ENCODE measurements at regions not wholly inside any gene's neighbourhood (a gene's known extent, or its start where the extent isn't known, plus 50 kb on each side); places are given as distances from the start of the nearest gene placed in this dataset.
"Not testable (repeated sequence)": the region's sequence is repeated elsewhere in the genome, so short reads cannot be mapped to it uniquely, and the experiment has no call there.

GRCh38 chr5:135171336-135171735, 137.3 kb upstream of the PITX1 start:
- no peak for ATAC-seq
- DNase-seq, result no peak
- intact Hi-C loops (cut with DNase I), result no loop called here

GRCh38 chr5:135170500-135170899, 136.5 kb upstream of the PITX1 start:
- intact Hi-C loops (cut with DNase I), result no loop called here
- ATAC-seq, result no peak
- no peak for DNase-seq

- DNase-seq (no peak), ATAC-seq (no peak)
Observed at GRCh38 chr5:135169753-135170152, 135.7 kb upstream of the PITX1 start.

GRCh38 chr5:135167634-135168033, 133.6 kb upstream of the PITX1 start:
- ATAC-seq, result no peak
- intact Hi-C loops (cut with DNase I), result no loop called here
- DNase-seq, result no peak

More at GRCh38 chr5:135169753-135170152, 135.7 kb upstream of the PITX1 start:
- intact Hi-C loops (cut with DNase I), result no loop called here

GRCh38 chr5:135164873-135165614, 131.0 kb upstream of the PITX1 start:
- DNase-seq; intact Hi-C loops (cut with DNase I); ATAC-seq: not testable (repeated sequence)

- DNase-seq, result no peak
- no peak for ATAC-seq
- intact Hi-C loops (cut with DNase I), result no loop called here
Observed at GRCh38 chr5:135163964-135164363, 129.9 kb upstream of the PITX1 start.

- ATAC-seq (no peak), DNase-seq (no peak)
- intact Hi-C loops (cut with DNase I), result no loop called here
Observed at GRCh38 chr5:135163391-135163790, 129.4 kb upstream of the PITX1 start.

- no peak for ATAC-seq
- intact Hi-C loops (cut with DNase I), result no loop called here
- DNase-seq, result no peak
Observed at GRCh38 chr5:135162661-135163265, 128.7 kb upstream of the PITX1 start.

GRCh38 chr5:135161221-135161620, 127.2 kb upstream of the PITX1 start:
- DNase-seq (no peak), ATAC-seq (no peak)
- intact Hi-C loops (cut with DNase I), result no loop called here

GRCh38 chr5:135160036-135160675, 126.1 kb upstream of the PITX1 start:
- intact Hi-C loops (cut with DNase I), result no loop called here

GRCh38 chr5:135159626-135160025, 125.6 kb upstream of the PITX1 start:
- DNase-seq (no peak), ATAC-seq (no peak)
- intact Hi-C loops (cut with DNase I), result no loop called here

More at GRCh38 chr5:135160036-135160675, 126.1 kb upstream of the PITX1 start:
- ATAC-seq, result no peak
- DNase-seq, result no peak

- no peak for ATAC-seq
- DNase-seq, result no peak
- intact Hi-C loops (cut with DNase I), result no loop called here
Observed at GRCh38 chr5:135158982-135159381, 125.0 kb upstream of the PITX1 start.

GRCh38 chr5:135158314-135158697, 124.3 kb upstream of the PITX1 start:
- intact Hi-C loops (cut with DNase I), result no loop called here
- ATAC-seq, result no peak
- no peak for DNase-seq

GRCh38 chr5:135157421-135158313, 123.6 kb upstream of the PITX1 start:
- intact Hi-C loops (cut with DNase I), result no loop called here
- DNase-seq (no peak), ATAC-seq (no peak)

- ATAC-seq, result no peak
- DNase-seq, result no peak
Observed at GRCh38 chr5:135156715-135157404, 122.8 kb upstream of the PITX1 start.

GRCh38 chr5:135156337-135156714, 122.3 kb upstream of the PITX1 start:
- intact Hi-C loops (cut with DNase I), result no loop called here
- ATAC-seq (no peak), DNase-seq (no peak)

More at GRCh38 chr5:135156715-135157404, 122.8 kb upstream of the PITX1 start:
- intact Hi-C loops (cut with DNase I), result no loop called here

- no peak for DNase-seq
- intact Hi-C loops (cut with DNase I), result no loop called here
- ATAC-seq, result no peak
Observed at GRCh38 chr5:135155616-135156214, 121.7 kb upstream of the PITX1 start.

- DNase-seq (no peak), ATAC-seq (no peak)
- intact Hi-C loops (cut with DNase I), result no loop called here
Observed at GRCh38 chr5:135154961-135155360, 120.9 kb upstream of the PITX1 start.

GRCh38 chr5:135154197-135154596, 120.2 kb upstream of the PITX1 start:
- no peak for DNase-seq
- intact Hi-C loops (cut with DNase I), result no loop called here
- ATAC-seq, result no peak
